ENCODE measurements at regions not wholly inside any gene's neighbourhood (a gene's known extent, or its start where the extent isn't known, plus 50 kb on each side); places are given as distances from the start of the nearest gene placed in this dataset.

- TF ChIP-seq JUNB (IDR thresholded peaks at IDR 0.05; ENCODE audit: unreplicated experiment): no peak
- no peak for TF ChIP-seq NANOG (IDR thresholded peaks at IDR 0.05; ENCODE audit: borderline replicate concordance)
- no peak for TF ChIP-seq CREB1 (CRISPR knock-in tag; IDR thresholded peaks at IDR 0.05; ENCODE audit: low read depth)
- no peak for TF ChIP-seq POLR2AphosphoS5 (IDR thresholded peaks at IDR 0.05; ENCODE audit: low read depth)
- no peak for TF ChIP-seq STAT1 (IDR thresholded peaks at IDR 0.05; ENCODE audit: unreplicated experiment)
- TF ChIP-seq EZH2 (IDR thresholded peaks at IDR 0.05; ENCODE audit: low read depth, unreplicated experiment): no peak
- TF ChIP-seq CTCF (conservative IDR thresholded peaks at IDR 0.05; ENCODE audit: low read depth in 2 of 2): no peak
- no peak for TF ChIP-seq REST (IDR thresholded peaks at IDR 0.05; ENCODE audit: unreplicated experiment)
Observed at GRCh38 chr7:80393786-80394185, 118.1 kb downstream of the GNAT3 start (continued).

- Histone ChIP-seq H3K4me1 (ENCODE audit: insufficient read depth) (no peaks in the 10 kb centered on the region), H3F3A (replicated peaks; ENCODE audit: low read depth) (no peaks in the 10 kb centered on the region), H3K36me3 (ENCODE audit: insufficient read depth) (no peaks in the 10 kb centered on the region), H2AFZ (no peak overlapping the region; the same call in 1 of the 2 replicates), H3K9me2 (ENCODE audit: insufficient read depth) (no peaks in the 10 kb centered on the region), H3K4me2 (no peak overlapping the region), H3K79me2 (replicated peaks; ENCODE audit: insufficient read depth) (no peaks in the 10 kb centered on the region), H3K27ac (ENCODE audit: low read depth) (no peak overlapping the region), H3K27me3 (ENCODE audit: insufficient read depth) (no peaks in the 10 kb centered on the region), H3K4me3 (no peak overlapping the region), H4K20me1 (replicated peaks; ENCODE audit: insufficient read depth) (no peaks in the 10 kb centered on the region)
- H3K27ac Mint-ChIP-seq: no peak overlapping the region
- no peaks in the 10 kb centered on the region for H3K27me3 Mint-ChIP-seq (ENCODE audit: insufficient read depth, low read depth, poor library complexity)
- no peak overlapping the region for H3K4me3 Mint-ChIP-seq
- ATAC-seq (no peak), DNase-seq (ENCODE audit: low spot score) (no peak)
- peaks cover 2% of the 10 kb centered on the region; the same call in 1 of the 3 replicates for H3K9me3 Mint-ChIP-seq
- no peaks in the 10 kb centered on the region for H3K36me3 Mint-ChIP-seq (ENCODE audit: low read depth)
- TF ChIP-seq STAT1 (IDR thresholded peaks at IDR 0.05; ENCODE audit: unreplicated experiment): no peak
- peak in 1 of 2 experiments; percentile 59; a peak in 3 of 4 replicates for TF ChIP-seq CTCF (conservative IDR thresholded peaks at IDR 0.05; ENCODE audit: low read depth in 2 of 2)
- no peaks in the 10 kb centered on the region for H3K4me1 Mint-ChIP-seq
Observed at GRCh38 chr7:80392229-80393169, 119.4 kb downstream of the GNAT3 start.

Data from GM23338 (cell line).